G401 (cell line): ENCODE measurements at regions not wholly inside any gene's neighbourhood (a gene's known extent, or its start where the extent isn't known, plus 50 kb on each side); places are given as distances from the start of the nearest gene placed in this dataset.
"Not testable (repeated sequence)": the region's sequence is repeated elsewhere in the genome, so short reads cannot be mapped to it uniquely, and the experiment has no call there.

Source experiments
- DNase-seq: peaks from one replicate; pipeline ENCODE4 v3.0.0-alpha.2; 2015; ENCODE audit warnings: low spot score
- in situ Hi-C: cut with HindIII; loops from 2 replicates; pipeline ENCODE4 v1.10.0; 2016; ENCODE audit warnings: low sequenced_read_pairs, mixed read lengths

DNA sequence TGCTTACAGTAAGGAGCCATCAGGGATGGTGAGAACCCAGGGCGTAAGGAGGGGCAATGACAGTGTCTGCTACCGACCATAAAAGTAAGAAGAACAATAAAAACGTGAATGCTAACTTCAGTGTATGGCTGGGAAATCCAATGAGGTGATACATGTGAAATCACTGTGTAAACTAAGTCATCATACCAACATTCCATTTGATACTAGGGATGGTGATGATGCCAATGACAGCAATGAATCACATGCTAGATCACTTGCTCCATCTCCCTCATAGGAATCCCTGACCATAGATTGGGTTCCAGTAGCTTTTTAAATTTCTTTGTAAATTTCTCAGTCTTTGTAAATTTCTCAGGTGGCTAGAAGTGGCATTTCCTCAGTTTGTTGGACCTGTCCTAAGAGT is 146.3 kb downstream of the SMIM20 start:
- DNase-seq, result no peak
- in situ Hi-C loops, result no loop called here

DNA sequence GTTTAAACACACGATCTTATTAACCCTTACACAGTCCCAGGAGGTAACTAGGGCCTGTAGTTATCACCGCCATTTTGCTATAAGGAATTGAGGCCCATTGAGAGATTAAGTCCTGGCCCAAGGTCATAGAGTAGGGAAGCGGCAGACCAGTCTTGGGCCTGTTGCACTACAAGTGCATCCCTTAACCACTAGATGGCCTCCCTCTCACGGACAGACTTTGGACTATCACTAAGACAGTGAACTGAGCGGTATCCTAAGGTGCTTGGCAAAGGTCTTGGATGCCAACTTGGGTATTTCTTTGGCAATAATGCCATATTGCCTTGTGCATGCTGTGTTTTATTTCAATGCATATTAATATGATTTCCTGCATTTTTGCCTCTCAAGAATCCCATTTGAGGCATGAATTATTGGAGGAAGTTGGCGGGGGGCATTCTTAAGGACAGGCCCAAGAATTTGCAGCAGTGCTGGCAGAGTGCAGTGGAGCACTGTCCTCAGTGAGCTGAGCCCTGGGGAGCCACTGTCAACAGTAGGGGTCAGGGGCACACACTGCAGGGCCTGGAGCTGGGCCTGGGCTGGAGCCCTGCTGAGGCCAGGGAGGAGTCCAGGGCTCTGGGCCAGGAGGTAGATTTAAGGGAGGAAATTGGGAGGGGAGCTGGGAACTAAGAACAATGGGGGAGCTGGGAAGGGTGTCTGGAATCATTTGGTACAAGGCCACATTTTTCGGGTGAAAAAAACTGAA is 147.4 kb downstream of the SMIM20 start:
- no peak for DNase-seq
- in situ Hi-C loops, result no loop called here

DNA sequence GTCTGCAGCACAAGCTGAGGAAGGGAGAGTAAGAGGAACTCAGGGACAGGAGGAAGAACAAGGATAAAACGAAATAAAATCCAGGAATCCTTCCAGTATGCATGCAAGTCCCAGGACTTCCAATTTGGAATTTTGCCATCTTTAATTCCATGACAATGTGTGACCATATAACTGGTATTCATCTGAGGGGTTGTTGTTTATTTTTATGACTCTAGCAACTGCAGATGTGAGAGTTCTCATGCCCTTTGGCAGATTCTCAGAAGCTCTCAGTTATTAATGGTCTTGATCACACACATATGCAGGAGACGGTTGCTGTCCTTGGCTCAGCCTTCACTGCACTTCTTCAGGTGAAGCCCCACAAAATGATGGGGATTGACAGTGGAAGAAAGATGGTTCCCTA is 148.2 kb downstream of the SMIM20 start:
- in situ Hi-C loops, result no loop called here
- DNase-seq, result no peak

DNA sequence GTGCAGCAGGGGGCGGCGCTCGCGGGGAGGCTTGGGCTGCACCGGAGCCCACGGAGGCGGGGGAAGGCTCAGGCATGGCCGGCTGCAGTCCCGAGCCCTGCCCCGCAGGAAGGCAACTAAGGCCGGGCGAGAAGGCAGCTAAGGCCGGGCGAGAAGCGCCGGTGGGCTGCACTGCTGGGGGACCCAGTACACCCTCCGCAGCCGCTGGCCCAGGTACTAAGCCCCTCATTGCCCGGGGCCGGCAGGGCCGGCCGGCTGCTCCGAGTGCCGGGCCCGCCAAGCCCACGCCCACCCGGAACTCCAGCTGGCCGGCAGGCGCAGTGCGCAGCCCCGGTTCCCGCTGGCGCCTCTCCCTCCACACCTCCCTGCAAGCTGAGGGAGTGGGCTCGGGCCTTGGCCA is 150.0 kb downstream of the SMIM20 start:
- in situ Hi-C loops, DNase-seq: not testable (repeated sequence)

DNA sequence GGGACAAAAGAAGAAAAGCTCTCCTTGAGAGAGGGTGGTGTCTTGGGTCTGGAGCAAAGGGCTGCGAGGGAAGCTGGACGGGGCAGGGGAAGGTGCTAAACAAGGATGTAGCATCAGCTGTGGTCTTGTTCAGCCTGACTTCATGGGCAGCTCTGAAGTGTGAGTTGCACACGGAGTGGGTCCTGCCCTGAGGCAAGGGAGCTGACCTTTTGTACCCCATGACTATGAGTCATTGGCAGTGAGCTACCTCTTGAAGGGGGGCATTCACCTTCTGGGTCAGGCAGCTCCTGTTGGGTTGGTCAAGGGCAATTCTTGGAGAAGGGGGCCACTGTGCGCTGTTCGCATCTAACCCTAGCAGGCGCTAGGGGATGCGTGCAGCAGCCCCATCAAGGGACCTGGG is 151.8 kb downstream of the SMIM20 start:
- in situ Hi-C loops, result no loop called here

DNA sequence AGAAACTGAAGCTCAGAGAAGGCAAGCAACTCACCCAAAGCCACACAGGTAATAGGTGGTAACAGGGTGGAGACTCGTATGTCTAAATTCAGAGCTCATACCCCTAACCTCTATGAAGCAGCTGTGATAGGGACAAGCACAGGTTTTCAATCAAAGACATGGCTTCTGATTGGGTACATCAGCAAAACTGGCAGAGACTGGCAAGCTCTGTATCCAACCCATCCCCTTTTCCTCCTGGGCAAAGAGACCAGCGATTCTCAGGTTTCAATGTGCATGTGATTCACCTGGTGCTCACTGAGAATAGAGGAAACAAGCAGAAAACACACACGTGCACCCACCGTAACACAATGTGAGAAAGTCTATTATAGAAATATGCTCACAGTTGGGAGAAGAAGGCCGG is 153.0 kb downstream of the SMIM20 start:
- in situ Hi-C loops, result no loop called here
- DNase-seq, result no peak

More for the DNA sequence above, 151.8 kb downstream of the SMIM20 start:
- no peak for DNase-seq

DNA sequence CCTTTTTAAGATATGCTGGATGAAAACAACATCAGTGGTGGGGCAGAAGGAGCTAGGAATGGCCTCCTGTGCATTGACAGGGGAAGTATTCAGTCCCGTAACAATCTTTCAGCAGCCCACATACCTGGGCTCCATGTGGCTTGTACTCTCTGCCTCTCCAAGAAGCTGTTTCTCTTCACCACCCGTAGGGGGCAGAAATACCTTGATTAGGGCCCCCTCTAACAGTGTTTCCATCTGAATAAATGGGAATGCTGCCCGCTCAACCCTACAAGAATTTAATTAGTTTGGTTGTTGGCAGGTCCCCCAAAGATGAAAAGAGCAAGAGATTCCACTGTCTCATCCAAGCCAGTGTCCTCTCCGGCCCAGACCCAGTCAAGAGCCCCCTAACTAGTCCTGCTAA is 155.2 kb downstream of the SMIM20 start:
- in situ Hi-C loops, result no loop called here
- peak; percentile 41 for DNase-seq

DNA sequence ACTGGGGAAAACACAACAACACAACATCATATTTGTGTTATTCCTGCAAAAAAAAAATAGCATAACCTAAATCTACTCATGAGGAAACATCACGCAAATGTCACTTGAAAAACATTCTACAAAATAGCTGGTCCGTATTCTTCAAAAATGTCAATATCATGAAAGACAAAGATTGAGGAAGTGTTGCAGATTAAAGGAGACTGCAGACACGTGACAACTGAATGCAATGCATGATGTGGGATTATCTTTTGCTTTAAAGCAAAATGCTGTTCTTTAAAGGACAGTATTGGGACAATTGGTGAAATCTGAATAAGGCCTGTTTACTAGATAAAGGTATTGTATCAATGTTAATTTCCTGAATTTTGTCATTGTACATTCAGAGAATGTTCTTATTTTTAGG is 157.7 kb downstream of the SMIM20 start:
- no peak for DNase-seq
- in situ Hi-C loops, result no loop called here

DNA sequence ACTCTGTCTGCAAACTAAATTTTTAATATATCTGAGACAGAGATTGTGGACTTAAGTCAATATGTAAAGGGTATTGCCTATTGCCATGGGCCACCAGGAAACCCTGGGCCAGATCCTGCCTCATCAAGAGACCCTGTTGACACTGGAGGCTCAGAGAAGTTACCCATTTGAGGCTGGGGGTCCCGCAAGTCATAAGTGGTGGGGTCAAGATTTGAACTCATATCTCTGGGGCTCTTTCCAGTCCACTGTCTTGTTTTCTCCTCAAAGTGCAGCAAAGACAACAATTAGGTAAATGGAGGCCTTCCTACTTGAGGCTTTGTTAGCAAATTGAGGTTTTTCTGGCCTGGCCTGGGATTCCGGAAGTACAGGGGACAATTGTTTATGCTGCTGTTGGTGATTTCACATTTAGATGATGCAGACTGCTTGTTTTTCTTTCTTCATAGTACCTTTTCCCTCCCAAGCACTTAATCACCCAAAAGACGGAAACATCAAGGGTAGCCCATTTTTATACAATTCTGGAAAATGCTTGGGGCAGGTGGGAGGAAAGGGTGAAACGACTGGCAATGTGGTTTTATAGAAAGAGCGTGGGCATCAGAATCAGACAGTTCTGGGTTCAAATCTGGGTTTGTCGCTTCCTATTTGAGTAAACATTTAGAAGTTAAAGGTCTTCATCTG is 160.0 kb downstream of the SMIM20 start:
- DNase-seq, result no peak
- in situ Hi-C loops, result no loop called here

DNA sequence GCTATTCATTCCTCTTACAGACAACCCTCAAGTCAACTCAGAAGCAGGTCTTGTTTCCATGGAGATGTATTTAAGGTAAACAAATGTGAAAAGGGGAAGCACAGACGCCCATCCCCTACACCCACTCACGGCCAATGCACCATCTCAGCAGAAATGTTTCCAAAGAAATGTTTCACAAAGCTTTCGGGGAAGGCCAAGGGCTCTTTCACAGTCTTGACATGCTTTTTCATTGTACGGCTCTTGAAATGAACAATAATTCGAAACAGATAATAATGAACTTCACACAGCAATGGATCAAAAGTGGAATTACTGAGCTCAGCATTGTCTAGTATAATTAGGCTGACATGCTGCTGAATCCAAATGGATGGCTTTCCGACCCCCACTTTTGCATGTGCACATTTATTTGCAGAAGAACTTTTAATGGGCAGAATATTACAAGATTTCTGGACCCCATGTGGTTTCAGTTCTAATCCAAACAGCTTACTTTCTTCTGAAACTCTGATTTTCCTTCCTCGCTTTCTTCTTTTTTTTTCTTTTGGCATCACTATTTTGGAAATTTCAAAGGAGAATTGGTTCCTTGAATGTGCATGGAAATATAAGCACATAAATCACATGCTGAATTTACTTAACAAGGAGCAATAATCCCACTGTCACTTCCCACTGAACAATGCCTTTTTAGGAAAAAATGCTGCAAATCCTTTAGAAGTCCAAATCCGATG is 160.9 kb downstream of the SMIM20 start:
- no peak for DNase-seq
- in situ Hi-C loops, result no loop called here

DNA sequence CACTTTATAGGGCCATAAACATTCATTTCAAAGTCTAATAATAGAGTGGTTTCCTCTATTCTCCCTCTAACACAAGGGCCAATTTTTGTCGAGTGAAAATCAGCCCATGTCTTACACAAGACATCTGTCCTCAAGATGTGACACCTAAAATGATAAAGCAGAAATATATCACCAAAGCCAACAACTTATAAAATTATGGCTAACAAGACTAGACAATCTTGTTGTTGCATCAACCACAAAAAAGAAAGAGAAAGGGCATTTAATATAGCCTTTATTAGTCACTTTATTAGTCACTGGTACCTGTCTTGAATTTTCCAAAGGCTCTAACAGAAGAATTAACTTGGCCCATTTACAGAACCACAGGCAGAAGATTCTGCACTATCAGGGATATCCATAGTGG is 161.6 kb downstream of the SMIM20 start:
- in situ Hi-C loops, result no loop called here
- no peak for DNase-seq

DNA sequence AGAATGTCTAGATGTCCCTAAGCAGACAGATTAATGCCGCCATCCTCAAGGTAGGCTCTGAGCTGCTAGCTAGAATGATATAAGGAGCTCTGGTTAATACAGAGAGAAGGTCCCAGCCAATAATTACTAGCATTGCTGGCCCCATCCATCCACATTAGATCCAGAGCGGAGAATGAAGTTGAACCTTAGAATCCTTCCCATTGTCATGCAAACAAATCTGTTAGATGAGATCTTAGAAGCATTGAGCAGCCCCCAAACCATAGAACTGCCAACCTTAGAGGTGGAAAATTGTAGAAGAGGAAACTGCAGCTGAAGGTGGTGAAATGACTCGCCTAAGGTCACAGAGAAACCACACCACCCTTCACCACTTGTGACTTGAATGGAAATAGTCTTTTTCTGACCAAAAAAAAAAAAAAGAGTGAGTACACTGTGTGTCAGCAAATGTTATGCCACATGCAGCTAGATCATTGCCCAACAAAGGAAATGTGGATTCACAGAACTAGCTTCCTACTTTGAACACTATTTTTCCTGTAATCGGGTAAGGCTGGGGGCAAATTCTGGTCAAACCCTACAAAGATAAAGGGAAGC is 162.1 kb downstream of the SMIM20 start:
- in situ Hi-C loops, result no loop called here
- no peak for DNase-seq

DNA sequence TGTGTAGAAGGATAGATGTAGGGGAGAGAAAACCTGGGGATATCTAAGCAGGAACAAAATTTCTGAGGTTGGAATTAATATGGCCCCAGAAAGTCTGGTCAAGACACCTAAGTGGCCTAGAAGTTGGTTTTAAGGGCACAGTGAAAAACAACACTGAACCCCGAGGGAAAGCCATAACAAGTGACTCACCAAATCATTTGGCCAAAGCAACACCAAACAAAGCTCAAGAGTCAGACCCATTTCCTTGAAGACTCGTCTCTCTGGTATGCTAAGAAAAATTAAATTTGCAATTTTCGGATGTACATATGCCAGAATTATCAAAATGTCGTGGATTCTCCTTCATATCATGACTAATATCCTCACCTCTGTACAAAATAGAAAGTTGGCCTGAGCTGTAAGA is 162.9 kb downstream of the SMIM20 start:
- in situ Hi-C loops, result no loop called here
- DNase-seq, result no peak

DNA sequence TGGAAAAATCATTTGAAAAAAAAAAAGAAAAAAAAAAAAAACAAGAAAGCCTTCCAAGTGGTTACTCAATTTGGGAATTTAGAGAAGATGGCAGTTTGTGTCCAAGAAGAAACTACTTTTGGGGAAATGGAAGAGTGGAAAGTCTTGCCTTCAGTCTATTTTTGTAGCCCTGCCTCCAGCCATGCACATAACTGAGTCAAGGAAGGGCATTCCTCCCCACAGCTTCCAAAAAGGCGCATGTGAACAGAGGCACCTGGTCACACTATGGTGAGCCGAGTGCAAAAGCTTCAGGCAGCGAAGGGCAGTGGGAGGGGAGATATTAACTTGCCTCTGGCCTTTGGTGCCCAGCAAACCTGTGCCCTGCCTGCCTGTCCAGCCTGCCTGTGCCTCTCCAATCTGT is 163.7 kb downstream of the SMIM20 start:
- no peak for DNase-seq
- in situ Hi-C loops, result no loop called here

DNA sequence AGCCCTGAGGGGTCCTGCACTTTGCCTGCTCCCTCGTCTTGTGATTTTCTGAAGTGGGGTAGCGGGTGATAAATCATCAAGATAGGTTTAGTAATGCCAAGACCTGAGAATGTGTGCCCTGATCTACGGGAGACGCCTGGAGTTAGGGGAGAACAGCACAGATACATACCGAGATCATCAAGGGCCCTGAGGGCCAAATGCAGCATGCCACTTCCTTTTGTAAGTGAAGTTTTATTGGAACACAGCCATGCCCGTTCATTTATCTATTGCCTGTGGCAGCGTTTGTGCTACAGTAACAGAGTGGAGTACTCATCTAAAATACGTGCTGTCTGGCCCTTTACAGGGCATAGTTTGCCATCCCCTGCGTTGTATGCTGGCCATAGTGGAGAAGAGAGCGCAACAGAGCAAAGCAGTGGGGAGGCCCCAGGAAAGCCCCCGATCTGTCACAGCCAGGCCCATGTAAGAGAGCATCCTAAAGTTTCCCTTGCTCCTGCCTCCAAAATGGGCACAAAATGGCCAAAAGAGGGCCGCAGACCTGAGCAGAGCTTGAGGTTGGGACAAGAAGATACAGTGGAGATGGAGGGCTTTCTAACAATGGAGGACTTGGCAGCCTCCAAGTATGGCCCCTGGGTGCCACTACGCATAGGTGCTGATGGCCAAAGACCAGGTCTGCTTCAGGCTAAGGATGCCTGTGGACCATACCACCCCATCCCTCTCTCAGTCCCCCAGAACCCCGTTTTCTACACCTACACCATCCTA is 167.0 kb downstream of the SMIM20 start:
- no peak for DNase-seq
- in situ Hi-C loops, result no loop called here

DNA sequence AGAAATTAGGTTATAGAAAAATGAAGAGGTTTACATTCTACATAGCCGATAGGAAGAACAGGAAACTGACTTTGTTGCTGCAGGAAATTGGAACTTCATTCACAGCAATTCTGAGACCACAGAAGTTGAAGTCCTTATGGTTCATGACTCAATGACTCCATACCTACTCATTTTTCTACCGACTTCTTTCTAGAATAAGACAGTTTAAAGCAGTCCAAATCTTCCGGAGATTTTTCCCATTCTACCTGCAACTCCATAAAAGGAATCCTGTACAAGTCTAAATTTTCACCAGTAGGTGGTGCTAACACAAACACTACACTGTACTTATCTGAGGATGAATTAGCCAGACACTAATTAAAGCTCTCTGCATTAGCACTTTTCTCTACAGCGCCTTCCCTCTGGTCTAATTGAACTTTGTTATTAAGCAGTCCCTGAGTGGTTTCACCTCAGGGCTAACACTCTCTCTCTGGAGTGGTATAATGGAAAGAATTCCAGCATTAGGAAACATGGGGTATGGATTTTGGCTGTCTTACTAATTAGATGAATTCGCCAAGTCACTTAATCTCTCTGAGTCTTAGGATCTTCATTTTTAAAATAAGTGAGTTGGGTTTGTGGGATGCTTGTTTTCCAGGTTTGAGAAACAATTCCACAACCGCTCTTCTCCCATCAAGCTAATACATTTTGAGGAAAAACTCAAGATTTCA is 167.9 kb downstream of the SMIM20 start:
- DNase-seq, result peak; percentile 71
- in situ Hi-C loops, result no loop called here

DNA sequence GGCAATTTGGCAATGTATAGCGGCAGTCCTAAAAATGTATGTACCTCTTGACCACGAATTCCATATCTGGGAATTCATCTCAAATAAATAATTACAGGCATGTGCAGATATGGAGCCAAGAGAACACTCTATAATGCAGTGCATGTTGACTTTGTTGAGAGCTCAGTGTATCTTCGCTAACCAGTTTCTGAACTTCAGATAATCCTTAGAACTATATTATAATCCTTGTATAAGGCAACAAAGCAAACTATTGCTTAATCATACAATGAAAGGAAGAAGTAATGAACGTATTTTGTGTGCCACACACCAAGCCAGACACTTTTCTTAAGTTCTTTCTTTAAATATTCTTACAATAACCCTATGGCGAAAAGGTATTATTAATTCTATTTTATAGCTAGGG is 168.5 kb downstream of the SMIM20 start:
- DNase-seq, result no peak
- in situ Hi-C loops, result no loop called here

DNA sequence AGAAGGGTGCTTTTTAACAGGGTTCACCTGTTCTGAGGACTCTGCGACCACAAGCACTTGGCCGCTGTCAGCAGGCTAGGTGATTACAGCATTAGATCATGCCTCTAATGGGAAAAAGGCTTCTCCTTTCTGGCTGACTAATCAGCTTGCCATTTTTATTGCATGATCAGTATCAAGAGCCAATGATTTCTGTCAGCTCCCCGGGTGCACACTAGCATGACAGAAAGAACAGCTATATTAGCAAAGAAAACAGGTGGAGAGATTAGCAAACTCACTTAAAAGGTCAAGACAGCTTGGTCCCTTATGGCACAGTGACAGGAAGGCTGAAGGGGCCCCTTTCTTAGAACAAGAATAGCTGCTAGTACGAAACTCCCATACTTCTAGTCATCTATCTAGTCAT is 170.0 kb downstream of the SMIM20 start:
- in situ Hi-C loops, result no loop called here
- peak; percentile 56 for DNase-seq

DNA sequence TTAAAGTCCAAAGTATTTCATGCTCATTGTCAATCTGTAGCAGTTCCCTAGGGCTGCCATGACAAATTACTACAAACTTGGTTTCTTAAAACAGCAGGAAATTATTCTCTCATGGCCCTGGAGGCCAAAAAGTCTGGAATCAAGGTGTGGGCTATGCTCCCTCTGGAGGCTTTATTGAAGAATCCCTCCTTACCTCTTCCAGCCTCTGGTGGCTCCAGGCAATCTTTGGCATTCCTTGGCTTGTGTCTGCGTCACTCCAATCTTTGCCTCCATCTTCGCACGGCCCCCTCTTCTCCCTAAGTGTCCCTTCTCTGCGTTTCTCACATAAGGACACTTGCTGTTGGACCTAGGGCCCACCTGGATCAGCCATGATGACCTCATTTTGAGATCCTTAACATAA is 170.4 kb downstream of the SMIM20 start:
- in situ Hi-C loops, result no loop called here
- peak; percentile 46 for DNase-seq
